NCI-H2227 (cell line): ENCODE measurements at regions not wholly inside any gene's neighbourhood (a gene's known extent, or its start where the extent isn't known, plus 50 kb on each side); places are given as distances from the start of the nearest gene placed in this dataset.
A peak's percentile ranks its signal among the peaks of the same experiment; 100 is the strongest.

Experiments used
- DNase-seq: peaks from one replicate; lab custom pipeline; 2025; ENCODE audit not compliant: unreplicated experiment; lab: John Stamatoyannopoulos, UW

DNA sequence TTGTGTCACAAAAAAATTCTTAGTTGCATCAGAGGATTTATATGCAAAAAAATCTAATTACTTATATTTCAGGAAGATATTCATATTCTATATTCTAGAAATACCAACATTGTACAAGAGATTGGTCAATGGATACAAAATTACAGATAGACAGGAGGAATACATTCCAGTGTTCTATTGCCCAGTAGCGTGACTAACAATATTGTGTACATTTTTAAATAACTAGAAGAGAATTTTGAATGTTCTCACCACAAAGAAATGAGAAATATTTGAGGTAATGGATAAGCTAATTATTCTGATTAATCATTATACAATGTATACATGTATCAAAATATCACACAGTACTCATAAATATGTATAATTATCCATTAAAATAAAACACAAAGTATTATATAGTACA, 253.3 kb downstream of the IPMK start:
- no peak for DNase-seq

- no peak for DNase-seq
Measured at GRCh38 chr10:58013406-58013805, 254.3 kb downstream of the IPMK start.

GRCh38 chr10:58010073-58010702, 257.5 kb downstream of the IPMK start:
- peak; percentile 4 for DNase-seq

DNA sequence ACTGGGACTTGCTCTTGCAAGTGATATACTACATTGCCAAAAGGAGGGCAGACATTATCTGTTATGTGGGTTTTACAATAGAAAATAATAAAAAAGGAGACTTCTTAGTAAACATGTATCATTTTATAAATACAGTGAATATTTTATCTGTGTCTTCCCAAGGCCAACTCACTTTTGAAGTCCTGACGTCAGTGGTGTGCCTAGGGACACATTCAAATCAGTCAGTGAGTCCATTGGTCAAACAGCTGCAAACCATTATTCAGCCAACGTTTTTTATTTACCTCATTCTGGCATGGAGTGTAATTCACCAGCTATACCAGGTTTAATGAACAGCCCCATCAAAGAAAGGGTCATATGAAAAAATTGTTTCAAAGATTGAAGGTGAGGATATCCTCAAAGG, 263.7 kb downstream of the IPMK start:
- no peak for DNase-seq

- DNase-seq, result no peak
Measured at GRCh38 chr10:58001159-58001558, 266.5 kb downstream of the IPMK start.

DNA sequence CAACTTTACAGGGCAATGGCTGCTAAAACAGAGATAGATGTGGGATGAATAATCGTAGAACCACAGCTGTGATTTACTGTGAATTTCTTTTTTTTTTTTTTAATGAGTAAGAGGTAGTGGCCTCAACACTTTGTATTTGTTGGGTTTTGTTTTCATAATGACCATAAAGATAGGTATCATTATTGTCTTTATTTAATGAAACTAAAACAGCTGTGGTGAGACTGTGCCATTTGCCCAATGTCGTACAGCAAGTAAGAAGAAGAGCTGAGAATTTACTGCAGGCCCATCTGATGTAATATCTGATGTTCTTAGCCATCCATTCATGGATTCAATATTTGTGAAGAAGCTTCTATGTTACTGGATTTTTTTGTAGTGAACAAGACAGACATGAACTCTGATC, 271.2 kb downstream of the IPMK start:
- DNase-seq, result no peak

DNA sequence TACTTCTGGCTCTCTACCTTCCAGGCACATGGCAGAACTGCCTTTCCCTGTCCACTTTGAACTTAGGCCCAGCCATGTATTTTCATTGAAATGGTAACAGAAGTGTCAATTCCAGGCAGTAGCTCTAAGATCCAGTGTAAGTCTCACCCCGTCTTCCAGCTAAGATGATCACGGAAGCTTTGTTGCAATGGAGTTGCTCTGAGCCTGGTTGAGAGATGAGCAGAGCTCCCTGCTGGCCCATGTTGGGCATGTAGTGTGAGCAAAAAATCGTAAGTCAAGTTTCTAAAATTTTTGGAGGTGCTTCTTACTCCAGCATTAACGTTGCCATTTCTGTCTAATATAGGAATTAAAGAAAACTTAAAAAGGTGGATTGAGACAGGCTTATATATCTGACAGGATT, 274.4 kb downstream of the IPMK start:
- DNase-seq, result no peak

DNA sequence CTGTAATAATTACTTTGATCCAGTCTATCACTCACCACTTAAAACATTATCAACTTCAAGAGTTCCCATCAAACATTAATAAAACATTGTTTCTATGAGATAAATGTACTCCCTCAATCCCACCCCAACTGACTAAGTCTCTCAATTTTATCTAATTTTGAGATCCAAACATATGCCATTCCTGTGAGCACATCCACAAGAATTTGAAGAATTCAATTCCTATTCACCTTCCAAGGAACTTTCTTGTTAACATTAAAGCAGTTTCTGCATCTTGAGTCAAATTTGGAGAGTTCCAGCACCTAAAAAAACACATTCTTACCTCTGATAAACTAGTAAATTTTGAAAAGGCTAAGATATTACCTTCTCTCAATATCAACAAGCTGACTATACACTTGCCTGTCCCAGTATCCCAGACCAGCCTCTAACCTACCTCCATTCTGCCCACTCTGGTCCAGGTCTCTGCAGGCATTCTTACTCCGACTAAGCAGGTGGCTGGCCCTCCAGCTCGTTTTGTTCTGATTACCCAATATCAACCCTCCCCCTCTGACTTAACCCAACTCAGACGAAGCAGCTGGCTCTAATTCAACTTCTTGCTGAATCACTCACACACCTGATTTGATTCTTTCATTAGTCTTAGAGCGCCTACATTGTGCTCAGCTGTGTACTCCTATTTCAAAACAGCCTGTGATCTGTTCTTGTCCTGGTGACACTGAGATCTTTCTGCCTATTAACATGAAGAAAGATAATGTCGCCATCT, 275.2 kb downstream of the IPMK start:
- no peak for DNase-seq

DNA sequence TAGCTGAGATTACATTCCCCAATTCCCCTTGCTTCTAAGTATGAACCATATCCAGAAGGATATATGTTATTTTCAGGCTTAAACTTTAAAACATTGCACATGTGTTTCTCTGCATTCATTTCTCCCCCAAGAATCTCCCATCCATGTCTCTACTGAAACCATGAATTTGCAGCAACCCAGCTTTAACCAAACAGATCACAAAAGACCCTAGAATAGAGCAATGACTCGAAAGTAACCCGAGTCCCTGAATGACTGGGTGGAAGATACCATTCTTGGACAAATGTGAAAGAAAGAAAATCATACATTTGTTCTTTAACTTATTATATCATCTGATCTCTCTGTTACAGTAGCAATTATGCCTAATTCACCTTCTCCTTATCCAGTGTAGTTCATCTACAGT, 278.7 kb downstream of the IPMK start:
- no peak for DNase-seq

DNA sequence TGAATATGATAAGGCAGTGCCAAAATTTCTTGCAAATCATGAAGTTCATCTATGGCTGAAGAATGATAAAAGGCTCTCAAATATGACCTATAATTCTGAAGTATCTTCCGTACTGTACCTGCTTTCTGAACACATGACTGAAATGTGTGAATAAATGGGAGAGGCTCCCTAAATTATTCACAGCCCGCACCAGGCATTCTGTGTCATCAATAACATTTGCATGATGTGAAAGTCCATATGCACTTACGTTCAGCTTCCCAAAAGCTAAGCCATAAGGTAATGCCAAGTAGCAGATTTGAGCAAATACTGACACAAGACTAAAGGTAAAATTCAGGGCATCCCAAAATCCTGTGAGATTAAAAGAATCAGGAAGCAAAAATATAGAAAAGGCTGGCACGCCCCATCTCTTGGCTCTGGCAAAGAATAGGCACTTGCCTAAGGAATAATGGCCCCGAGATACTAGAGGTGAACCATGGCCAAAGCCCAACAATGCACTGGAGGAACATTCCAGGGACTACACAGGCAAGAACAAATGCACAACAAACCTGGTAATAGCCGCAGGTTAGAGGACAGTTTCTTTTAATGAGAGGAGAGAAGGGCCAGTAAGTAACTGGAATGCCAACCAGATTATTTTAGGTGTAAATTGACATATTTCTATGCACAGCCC, 280.5 kb downstream of the IPMK start:
- DNase-seq, result no peak

GRCh38 chr10:57986422-57986821, 281.3 kb downstream of the IPMK start:
- DNase-seq, result no peak

DNA sequence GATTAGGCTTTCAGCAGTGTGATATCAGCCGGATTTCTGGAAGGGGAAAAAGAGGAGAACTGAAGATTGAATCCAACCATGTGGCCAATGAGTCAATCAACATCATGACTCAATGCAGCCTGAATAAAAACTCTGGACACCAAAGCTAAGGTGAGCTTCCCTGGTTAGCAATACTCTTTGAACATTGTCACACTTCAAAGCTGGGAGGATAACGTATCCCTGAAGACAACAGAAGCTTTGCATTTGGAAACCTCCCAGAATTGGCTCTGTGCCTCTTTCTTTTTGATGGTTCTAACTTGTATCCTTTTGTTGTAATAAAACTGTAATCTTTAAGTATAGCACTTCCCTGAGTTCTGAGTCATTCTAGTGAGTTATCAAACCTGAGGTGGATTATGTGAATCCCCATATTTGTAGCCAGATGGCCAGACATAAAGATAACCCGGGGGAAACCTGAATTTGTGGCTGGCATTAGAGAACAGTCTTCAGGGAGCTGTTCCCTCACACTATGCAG, 284.4 kb downstream of the IPMK start:
- no peak for DNase-seq

GRCh38 chr10:57982091-57982490, 285.6 kb downstream of the IPMK start:
- no peak for DNase-seq

DNA sequence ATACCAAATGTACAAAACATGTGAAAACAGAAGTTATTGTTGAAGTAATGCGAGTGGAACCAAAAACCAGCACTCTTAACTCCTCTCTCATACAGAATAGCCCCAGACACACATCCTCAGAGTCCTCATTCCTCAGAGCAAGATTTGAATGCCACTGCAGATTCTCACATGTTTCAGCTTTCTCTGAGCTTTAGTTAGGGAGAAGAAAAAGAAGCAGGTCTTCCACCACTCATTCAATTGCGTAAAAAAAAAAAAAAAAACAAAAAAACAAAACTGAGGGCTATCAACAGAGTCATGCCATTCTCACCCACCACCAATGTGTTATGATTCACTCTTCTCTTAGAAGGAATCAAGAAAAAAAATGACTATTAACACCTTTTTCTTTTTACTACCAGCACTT, 287.7 kb downstream of the IPMK start:
- no peak for DNase-seq

- no peak for DNase-seq
Measured at GRCh38 chr10:57979491-57979890, 288.2 kb downstream of the IPMK start.

GRCh38 chr10:57977262-57977661, 290.4 kb downstream of the IPMK start:
- no peak for DNase-seq

- DNase-seq, result no peak
Measured at GRCh38 chr10:57973451-57973850, 294.2 kb downstream of the IPMK start.

DNA sequence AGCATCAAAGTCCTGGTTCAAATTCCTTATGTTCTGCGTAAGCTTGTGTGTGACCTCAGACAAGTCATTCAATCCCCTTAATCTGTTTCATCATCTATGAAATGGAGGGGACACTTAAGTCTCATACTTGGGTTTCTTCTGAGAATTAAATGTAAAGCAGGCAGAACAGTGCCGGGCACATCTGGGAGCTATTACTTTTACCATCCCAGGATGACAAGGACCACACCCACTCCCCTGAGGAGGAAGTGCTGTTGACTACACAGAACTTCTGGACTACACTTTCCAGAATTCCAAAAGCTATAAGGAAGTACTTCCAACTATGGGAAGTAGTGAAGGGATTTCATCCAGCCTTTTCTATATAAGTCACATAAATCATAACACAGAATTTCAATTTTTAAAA, 294.9 kb downstream of the IPMK start:
- no peak for DNase-seq

GRCh38 chr10:57968328-57969016, 299.2 kb downstream of the IPMK start:
- no peak for DNase-seq

DNA sequence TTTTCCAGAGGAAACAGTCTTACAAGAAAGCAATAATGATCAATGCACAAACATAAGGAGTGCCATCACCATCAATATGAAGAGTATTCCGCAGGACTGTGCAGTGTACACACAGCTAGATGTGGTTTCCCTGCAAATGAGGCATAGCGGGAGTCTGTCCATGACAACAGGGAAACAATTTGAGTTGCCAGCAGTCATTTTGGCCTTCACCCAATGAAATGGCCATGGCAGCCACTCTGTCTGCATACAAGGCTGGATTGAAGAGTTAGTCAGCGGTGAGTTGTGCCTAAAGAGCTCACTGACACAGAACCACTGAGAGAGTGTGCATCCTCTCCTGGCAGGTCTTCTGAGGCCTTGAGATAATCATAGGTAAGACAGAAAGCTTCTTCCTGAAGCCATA, 303.3 kb downstream of the IPMK start:
- DNase-seq, result no peak

- no peak for DNase-seq
Measured at GRCh38 chr10:57963546-57963945, 304.1 kb downstream of the IPMK start.

DNA sequence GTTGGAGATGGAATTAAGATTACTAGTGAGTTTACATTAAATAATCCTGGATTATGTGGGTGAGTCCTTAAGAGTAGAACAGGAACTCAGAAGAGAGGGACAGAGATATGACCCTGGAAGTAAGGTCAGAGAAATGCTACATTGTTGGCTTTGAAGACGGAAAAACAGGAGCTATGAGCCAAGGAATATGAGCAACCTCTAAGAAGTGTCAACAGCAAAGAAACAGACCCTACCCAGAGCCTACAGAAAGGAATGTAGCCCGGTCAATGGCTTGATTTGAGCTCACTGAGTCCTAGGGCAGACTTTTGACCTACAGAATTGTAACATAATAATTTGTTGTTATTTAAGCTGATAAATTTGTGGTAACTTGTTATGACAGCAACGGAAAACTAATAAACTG, 304.9 kb downstream of the IPMK start:
- DNase-seq, result no peak
